Adipocyte (in vitro differentiated cells): ENCODE measurements at regions not wholly inside any gene's neighbourhood (a gene's known extent, or its start where the extent isn't known, plus 50 kb on each side); places are given as distances from the start of the nearest gene placed in this dataset.
"Not testable (repeated sequence)": the region's sequence is repeated elsewhere in the genome, so short reads cannot be mapped to it uniquely, and the experiment has no call there.

Source experiments
- DNase-seq: peaks from one replicate; pipeline ENCODE4 v3.0.0-alpha.2; 2015; ENCODE audit warnings: low read depth
- H3K27me3 ChIP-seq: replicated peaks from 2 replicates; pipeline ENCODE4 v1.7.0; 2013; ENCODE audit warnings: mild to moderate bottlenecking, low read length, moderate library complexity; ENCODE audit not compliant: control insufficient read depth, insufficient read depth
- H3K36me3 ChIP-seq: 2 replicates; pipeline ENCODE4 v1.7.0; 2013; ENCODE audit warnings: low read length, mild to moderate bottlenecking, moderate library complexity; ENCODE audit not compliant: control insufficient read depth, insufficient read depth, severe bottlenecking
- H3K4me1 ChIP-seq: 2 replicates; pipeline ENCODE4 v1.7.0; 2013; ENCODE audit warnings: mild to moderate bottlenecking, low read length, moderate library complexity; ENCODE audit not compliant: control insufficient read depth, insufficient read depth
- H3K4me3 ChIP-seq: 2 replicates; pipeline ENCODE4 v1.7.0; 2013; ENCODE audit warnings: mild to moderate bottlenecking, low read length, moderate library complexity
- H3K9ac ChIP-seq: 2 replicates; pipeline ENCODE4 v1.7.0; 2013; ENCODE audit warnings: mild to moderate bottlenecking, low read length, moderate library complexity
- H3K9me3 ChIP-seq: 2 replicates; pipeline ENCODE4 v1.7.0; 2013; ENCODE audit warnings: mild to moderate bottlenecking, low read length, moderate library complexity; ENCODE audit not compliant: control insufficient read depth

DNA sequence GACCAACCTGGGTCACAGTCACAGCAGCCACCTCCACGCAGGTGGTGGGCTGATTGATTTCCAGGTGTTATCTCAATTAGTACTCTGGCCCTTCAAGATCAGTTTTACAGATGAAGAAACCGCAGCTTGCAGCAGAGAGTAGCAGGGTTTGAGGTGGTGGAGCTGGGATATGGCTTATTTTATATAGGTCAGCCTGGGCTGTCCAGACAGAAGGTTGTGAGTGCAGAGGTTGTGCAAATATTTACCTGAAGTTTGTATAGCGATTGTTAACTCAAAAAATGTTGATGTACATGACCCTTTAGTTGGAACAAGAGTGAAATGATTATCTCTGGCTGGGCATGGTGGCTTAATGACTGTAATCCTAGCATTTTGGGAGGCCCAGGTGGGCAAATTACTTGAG lies 179.4 kb upstream of the SPATA31A3 start:
- not testable (repeated sequence) for DNase-seq, H3K36me3 ChIP-seq, H3K4me3 ChIP-seq, H3K27me3 ChIP-seq, H3K9me3 ChIP-seq, H3K4me1 ChIP-seq, H3K9ac ChIP-seq

DNA sequence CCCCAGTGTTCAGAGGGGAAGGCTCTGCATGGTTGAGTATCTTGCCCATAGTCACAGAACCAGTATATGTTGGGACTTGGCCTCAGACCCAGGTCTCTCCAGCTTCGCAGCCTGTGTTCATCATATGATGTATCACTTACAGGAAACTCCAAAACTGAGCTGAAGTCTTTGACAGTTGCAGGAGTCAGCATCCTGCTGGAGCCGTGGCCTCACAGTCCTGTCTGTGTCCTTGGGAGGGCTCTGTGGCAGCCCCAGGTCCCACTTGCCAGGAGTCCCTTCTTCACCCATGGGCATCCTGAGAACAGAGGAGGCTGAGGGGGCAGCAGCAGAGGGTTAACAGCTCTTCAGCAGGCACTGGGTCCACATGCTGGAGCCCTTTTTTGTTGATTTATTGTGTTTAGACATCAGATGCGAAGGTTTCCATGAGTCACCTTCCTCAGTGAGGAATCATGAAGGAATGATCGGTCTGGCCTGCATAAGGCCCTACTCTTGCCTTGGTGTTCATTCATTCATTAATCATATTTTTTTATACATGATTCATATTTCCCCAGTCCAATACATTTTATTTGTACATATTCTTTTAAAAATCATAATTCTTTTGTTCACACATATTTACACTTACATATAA lies 176.3 kb upstream of the SPATA31A3 start:
- not testable (repeated sequence) for H3K9me3 ChIP-seq, H3K4me3 ChIP-seq, H3K27me3 ChIP-seq, DNase-seq, H3K36me3 ChIP-seq, H3K4me1 ChIP-seq, H3K9ac ChIP-seq

DNA sequence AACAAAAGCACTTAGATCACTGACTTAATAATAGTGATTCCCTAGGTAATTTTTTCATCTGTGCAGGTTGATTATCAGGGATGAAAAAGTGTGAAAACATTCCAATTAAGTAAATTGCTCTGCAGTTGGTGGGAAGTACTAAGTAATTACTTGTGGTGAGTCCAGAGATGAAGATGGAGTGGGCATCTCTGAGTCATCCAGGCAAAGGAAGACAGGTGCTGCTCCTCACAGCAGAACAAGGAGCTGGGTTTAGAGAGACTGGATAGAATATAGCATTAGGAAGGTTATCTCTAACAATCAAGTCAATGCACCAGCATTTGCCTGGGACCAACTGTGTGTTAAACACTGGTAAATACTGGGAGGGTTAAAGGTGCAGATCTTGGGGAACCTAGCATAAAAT lies 174.0 kb upstream of the SPATA31A3 start:
- H3K4me3 ChIP-seq, H3K36me3 ChIP-seq, H3K4me1 ChIP-seq, H3K9ac ChIP-seq, H3K9me3 ChIP-seq, H3K27me3 ChIP-seq, DNase-seq: not testable (repeated sequence)

DNA sequence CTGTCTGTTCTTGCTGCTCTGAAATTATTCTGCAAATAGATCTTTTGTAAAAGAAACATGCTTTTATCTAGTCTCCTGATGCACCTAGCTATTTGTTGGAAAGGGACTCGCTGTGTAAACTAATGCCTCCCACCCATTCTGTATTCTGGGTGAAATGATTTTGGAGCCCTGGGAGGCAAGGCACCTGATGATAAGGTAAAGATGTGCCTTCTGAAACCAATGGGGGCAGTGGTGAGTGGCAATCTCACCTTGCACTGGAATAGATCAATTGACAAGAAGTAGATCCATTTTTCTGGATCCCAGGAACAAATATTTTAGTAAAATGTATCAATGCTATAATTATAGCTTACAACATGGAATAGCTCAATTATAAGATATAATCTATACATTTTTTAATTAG lies 170.5 kb upstream of the SPATA31A3 start:
- not testable (repeated sequence) for H3K9ac ChIP-seq, H3K4me3 ChIP-seq, H3K9me3 ChIP-seq, H3K27me3 ChIP-seq, DNase-seq, H3K36me3 ChIP-seq, H3K4me1 ChIP-seq

DNA sequence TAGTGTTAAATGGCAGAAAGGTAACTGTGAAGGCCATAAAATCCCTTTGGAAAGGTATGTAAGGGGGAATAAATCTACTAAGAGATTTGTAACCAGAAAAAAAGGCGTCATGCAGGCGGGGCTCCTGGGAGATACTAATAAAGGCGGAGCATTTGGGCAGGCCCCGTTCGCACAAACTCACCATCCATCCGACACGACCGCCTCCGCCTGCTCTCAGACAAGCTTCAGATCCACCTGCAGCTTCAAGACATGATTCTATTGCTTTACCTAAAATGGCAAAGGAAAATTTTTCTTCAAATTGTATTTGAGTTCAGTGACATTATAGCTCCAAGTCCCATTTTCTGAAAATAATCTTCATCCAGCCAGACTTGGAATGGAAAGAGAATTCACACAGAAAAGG lies 162.9 kb upstream of the SPATA31A3 start:
- not testable (repeated sequence) for H3K4me1 ChIP-seq, H3K27me3 ChIP-seq, H3K9me3 ChIP-seq, H3K9ac ChIP-seq, H3K36me3 ChIP-seq, H3K4me3 ChIP-seq, DNase-seq

DNA sequence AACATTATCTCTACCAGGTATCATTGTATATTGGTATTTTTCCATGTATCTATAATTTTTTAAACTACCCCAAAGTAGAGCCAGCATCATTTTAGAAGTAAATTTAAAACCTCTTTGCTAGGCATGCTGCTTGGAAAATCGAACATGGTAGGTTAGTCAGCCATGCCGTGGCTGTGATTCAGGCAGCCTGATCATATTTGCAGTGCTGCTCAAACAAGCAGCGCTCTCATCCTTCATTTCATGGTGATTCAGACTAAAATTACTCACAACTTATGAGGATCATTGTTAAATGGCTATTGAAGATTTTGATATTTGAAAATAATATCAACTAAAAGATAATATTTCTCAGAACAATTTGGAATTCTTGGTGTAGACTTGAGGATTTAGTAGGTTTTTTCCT lies 161.2 kb upstream of the SPATA31A3 start:
- H3K4me1 ChIP-seq, H3K36me3 ChIP-seq, H3K9ac ChIP-seq, H3K9me3 ChIP-seq, H3K4me3 ChIP-seq, H3K27me3 ChIP-seq, DNase-seq: not testable (repeated sequence)

GRCh38 chr9:67142392-67143107 lies 150.2 kb upstream of the SPATA31A3 start:
- not testable (repeated sequence) for H3K27me3 ChIP-seq, H3K4me1 ChIP-seq, H3K36me3 ChIP-seq, H3K9me3 ChIP-seq, H3K9ac ChIP-seq, H3K4me3 ChIP-seq, DNase-seq

GRCh38 chr9:67136376-67136775 lies 144.0 kb upstream of the SPATA31A3 start:
- not testable (repeated sequence) for H3K27me3 ChIP-seq

GRCh38 chr9:67133124-67133523 lies 140.8 kb upstream of the SPATA31A3 start:
- H3K4me1 ChIP-seq, H3K4me3 ChIP-seq, DNase-seq, H3K27me3 ChIP-seq, H3K36me3 ChIP-seq, H3K9ac ChIP-seq, H3K9me3 ChIP-seq: not testable (repeated sequence)

More at GRCh38 chr9:67136376-67136775, 144.0 kb upstream of the SPATA31A3 start:
- not testable (repeated sequence) for H3K36me3 ChIP-seq, H3K9me3 ChIP-seq, H3K4me1 ChIP-seq, H3K9ac ChIP-seq, H3K4me3 ChIP-seq, DNase-seq

DNA sequence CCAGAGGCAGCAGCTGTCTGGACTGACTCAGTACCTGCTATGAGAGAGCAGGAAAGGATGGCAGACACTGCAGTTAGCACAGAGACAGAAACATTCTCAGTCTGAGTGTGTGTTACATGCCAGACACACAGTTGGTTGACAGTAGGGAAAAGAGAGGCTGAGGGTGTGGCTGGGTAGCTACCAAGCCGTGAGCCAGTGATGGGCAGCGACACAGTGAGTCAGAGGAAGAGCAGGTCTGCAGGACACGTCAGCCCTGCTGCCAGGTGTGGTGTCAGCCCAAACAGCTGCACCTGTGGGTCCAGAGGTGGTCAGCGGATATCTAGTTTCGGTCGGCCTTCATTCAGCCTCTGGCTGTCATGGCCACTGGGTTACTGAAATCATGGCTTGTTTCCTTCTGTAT lies 124.4 kb upstream of the SPATA31A3 start:
- not testable (repeated sequence) for H3K4me3 ChIP-seq, H3K9ac ChIP-seq, DNase-seq, H3K36me3 ChIP-seq, H3K27me3 ChIP-seq, H3K9me3 ChIP-seq, H3K4me1 ChIP-seq

DNA sequence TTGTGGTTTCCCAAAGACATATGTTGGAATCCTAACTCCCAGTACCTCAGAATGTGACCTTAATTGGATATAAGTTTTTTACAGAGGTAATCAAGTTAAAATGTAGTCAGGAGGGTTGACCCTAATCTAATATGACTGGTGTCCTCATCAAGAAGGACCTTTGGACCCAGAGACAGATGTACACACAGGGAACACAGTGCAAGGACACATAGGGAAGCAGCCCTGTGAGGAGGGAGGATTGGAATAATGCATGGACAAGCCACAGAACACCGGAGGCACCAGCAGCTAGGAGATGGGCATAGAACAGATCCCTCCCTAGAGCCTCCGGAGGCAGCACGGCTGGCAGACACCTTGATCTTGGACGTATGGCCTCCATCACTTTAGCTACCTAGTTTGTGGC lies 119.8 kb upstream of the SPATA31A3 start:
- H3K36me3 ChIP-seq, H3K4me1 ChIP-seq, DNase-seq, H3K9me3 ChIP-seq, H3K27me3 ChIP-seq, H3K9ac ChIP-seq, H3K4me3 ChIP-seq: not testable (repeated sequence)

GRCh38 chr9:67111733-67112132 lies 119.4 kb upstream of the SPATA31A3 start:
- not testable (repeated sequence) for H3K9me3 ChIP-seq, H3K4me1 ChIP-seq, H3K27me3 ChIP-seq, H3K9ac ChIP-seq, DNase-seq, H3K36me3 ChIP-seq, H3K4me3 ChIP-seq
